B cell (primary cell): ENCODE measurements at regions not wholly inside any gene's neighbourhood (a gene's known extent, or its start where the extent isn't known, plus 50 kb on each side); places are given as distances from the start of the nearest gene placed in this dataset.

ENCODE experiments used
- EZH2 ChIP-seq: IDR thresholded peaks from 2 replicates; pipeline ENCODE4 v1.6.1; 2012; ENCODE audit warnings: borderline replicate concordance, low read depth, mild to moderate bottlenecking, moderate library complexity, low read length; ENCODE audit not compliant: insufficient read depth, poor library complexity, severe bottlenecking
- TF ChIP-seq, protein P1 (sequence below): fragments of 200-600 bp; IDR thresholded peaks from one replicate; pipeline ENCODE4 v1.8.0; 2022; ENCODE audit warnings: antibody characterized with exemption, mild to moderate bottlenecking

DNA sequence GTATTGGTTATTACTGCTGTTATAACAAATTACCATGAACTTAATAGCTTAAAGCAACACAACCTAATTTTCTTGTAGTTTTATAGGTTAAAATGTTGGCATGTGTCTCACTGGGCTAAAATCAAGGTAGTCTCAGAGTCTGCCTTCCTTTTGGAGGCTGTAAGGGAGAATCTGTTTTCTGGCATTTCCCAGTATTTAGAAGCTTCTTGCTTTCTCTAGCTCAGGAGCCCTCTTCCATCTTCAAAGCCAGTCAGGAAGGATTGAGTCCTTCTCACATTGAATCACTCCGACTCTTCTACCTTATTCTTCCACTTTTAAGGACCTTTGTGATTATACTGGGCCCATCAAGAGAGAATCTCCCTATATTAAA lies 156.2 kb downstream of the MBL2 start:
- TF ChIP-seq EZH2, result no peak
- TF ChIP-seq, protein P1, sequence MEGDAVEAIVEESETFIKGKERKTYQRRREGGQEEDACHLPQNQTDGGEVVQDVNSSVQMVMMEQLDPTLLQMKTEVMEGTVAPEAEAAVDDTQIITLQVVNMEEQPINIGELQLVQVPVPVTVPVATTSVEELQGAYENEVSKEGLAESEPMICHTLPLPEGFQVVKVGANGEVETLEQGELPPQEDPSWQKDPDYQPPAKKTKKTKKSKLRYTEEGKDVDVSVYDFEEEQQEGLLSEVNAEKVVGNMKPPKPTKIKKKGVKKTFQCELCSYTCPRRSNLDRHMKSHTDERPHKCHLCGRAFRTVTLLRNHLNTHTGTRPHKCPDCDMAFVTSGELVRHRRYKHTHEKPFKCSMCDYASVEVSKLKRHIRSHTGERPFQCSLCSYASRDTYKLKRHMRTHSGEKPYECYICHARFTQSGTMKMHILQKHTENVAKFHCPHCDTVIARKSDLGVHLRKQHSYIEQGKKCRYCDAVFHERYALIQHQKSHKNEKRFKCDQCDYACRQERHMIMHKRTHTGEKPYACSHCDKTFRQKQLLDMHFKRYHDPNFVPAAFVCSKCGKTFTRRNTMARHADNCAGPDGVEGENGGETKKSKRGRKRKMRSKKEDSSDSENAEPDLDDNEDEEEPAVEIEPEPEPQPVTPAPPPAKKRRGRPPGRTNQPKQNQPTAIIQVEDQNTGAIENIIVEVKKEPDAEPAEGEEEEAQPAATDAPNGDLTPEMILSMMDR, result no peak
